GM21515 (cell line): ENCODE measurements at regions not wholly inside any gene's neighbourhood (a gene's known extent, or its start where the extent isn't known, plus 50 kb on each side); places are given as distances from the start of the nearest gene placed in this dataset.

ENCODE experiments used
- ATAC-seq: cut with Tn5 transposase; IDR thresholded peaks from one replicate; pipeline ENCODE4 v1.9.1; 2021; ENCODE audit not compliant: unreplicated experiment

- ATAC-seq: no peak
Observed at GRCh38 chr5:72036951-72037350, 70.3 kb upstream of the MAP1B start.

DNA sequence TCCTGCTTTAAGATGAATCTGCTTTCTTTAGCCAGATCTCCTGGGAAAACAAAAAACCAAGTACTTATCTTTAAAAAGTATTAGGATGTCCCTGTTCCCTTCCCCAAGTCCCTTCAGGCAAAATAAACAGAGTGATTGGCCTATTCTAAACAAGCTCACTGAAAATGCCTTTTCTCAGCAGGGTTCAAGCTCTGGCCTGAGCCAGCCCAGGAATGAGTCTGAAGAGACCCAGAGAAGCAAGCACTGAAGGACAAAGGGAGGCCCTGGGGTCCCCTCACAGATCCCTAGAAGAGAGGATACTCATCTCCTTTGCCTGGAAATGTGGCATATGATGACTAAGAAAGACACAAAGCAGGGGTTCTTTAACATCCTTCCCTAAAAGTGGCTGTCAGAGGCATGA is 66.8 kb upstream of the MAP1B start:
- no peak for ATAC-seq

GRCh38 chr5:72041654-72042053 is 65.6 kb upstream of the MAP1B start:
- ATAC-seq: no peak

DNA sequence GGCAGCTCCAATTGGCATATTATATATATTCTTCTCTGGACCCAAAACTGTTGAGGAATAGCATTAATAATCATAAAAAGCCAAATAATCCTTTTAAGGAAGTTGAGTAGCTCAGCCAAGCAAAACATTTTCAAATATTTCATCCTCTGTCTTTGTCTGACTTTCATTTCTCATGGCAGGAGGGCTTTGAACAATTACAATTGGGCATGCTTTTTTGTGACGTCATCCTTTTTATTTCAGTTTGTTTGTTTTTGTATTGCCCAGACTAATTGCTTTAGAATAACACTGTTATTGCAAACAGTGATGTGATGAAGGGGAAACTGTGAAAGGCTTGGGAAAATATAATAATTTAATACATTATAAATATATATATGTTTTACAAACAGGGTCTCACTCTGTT is 65.2 kb upstream of the MAP1B start:
- ATAC-seq: no peak

DNA sequence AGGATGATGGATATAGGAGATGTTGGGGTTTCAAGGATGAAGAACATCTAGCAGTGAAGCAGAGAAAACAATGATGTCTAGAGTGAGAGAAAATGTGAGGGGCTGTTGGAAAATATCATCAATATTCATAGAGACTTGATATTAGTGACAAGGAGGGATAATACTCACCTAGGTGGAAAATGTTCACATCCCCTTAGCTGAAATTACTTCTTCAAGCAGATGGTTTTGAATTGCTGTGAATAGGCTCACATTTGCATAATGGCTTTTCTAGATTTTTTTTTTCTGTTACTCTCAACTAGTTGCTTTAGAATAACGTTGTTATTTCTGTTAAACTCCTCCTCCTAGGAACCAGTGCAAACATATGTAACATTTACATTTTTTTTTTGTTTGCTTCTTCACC is 61.6 kb upstream of the MAP1B start:
- ATAC-seq: no peak

DNA sequence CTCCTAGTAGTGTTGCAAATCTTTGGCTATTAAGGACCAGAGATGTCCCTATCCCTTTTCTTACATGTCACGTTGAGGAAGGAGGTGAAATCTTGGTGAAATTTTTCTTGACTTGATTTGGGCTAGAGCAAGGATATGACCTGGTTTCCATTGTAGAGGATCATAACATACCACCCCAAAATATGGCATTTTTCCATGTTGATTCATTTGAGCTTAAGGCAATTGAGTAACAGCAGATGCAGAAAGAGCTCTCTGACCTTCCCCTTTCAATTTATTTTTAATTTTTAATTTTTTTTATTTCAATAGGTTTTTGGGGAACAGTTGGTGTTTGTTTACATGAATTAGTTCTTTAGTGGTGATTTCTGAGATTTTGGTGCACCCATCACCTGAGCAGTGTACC is 61.2 kb upstream of the MAP1B start:
- ATAC-seq: no peak

GRCh38 chr5:72055636-72056035 is 51.6 kb upstream of the MAP1B start:
- no peak for ATAC-seq
